Peyer's patch (tissue), 4 donors: ENCODE measurements at regions not wholly inside any gene's neighbourhood (a gene's known extent, or its start where the extent isn't known, plus 50 kb on each side); places are given as distances from the start of the nearest gene placed in this dataset.
"Not testable (repeated sequence)": the region's sequence is repeated elsewhere in the genome, so short reads cannot be mapped to it uniquely, and the experiment has no call there.

Experiments used
- POLR2A ChIP-seq, 2 donors: fragments of 450-650 bp; IDR thresholded peaks; one replicate each; pipeline ENCODE4 v1.5.1; 2017; ENCODE audit warnings: antibody characterized with exemption in 2 of 2, mild to moderate bottlenecking in 2 of 2, moderate library complexity in 2 of 2
- TF ChIP-seq, protein P1 (sequence below), 6 experiments: fragments of 450-650 bp in 4 of 6; fragments of 200-600 bp in 2 of 6; sonication (generic) in 1 of 6; IDR thresholded peaks; one replicate each; pipeline ENCODE4 v1.5.1; 2017 to 2019; ENCODE audit warnings: antibody characterized with exemption in 6 of 6, mild to moderate bottlenecking in 3 of 6, moderate library complexity in 1 of 6

DNA sequence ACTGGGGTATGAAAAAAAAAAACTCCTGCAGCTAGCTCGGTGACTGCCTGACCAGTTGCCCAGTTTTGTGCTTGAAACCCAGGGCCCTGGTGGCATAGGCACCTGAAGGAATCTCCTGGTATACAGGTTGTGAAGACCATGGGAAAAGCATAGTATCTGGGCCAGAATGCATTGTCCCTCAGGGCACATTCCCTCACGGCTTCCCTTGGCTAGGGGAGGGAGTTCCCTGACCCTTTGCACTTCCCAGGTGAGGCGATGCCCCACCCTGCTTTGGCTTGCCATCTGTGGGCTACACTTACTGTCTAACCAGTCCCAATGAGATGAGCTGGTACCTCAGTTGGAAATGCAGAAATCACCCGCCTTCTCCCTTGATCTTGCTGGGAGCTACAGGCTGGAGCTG lies 280.4 kb downstream of the TTC8 start:
- TF ChIP-seq, protein P1, sequence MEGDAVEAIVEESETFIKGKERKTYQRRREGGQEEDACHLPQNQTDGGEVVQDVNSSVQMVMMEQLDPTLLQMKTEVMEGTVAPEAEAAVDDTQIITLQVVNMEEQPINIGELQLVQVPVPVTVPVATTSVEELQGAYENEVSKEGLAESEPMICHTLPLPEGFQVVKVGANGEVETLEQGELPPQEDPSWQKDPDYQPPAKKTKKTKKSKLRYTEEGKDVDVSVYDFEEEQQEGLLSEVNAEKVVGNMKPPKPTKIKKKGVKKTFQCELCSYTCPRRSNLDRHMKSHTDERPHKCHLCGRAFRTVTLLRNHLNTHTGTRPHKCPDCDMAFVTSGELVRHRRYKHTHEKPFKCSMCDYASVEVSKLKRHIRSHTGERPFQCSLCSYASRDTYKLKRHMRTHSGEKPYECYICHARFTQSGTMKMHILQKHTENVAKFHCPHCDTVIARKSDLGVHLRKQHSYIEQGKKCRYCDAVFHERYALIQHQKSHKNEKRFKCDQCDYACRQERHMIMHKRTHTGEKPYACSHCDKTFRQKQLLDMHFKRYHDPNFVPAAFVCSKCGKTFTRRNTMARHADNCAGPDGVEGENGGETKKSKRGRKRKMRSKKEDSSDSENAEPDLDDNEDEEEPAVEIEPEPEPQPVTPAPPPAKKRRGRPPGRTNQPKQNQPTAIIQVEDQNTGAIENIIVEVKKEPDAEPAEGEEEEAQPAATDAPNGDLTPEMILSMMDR (IDR thresholded peaks at IDR 0.05), result not testable (repeated sequence)
- TF ChIP-seq POLR2A (IDR thresholded peaks at IDR 0.05), result not testable (repeated sequence)
